HCT116 (cell line): ENCODE measurements at regions not wholly inside any gene's neighbourhood (a gene's known extent, or its start where the extent isn't known, plus 50 kb on each side); places are given as distances from the start of the nearest gene placed in this dataset.

ENCODE experiments used
- ATAC-seq: fragments of 200-7000 bp; cut with Tn5 transposase; 2 replicates; pipeline ENCODE4 v1.9.1; 2020; ENCODE audit warnings: mild to moderate bottlenecking, moderate library complexity
- BruUV-seq: library from RNA; stranded (reverse); fragments of 400-500 nt; replicated peaks from 2 replicates; lab custom pipeline; 2021; lab: Mats Ljungman, UMichigan
- CTCF ChIA-PET: fragments of 300-600 bp; sonication (Branson Sonifier 250); formaldehyde crosslinking; loops from one replicate; lab custom pipeline; 2021; ENCODE audit warnings: antibody characterized with exemption; lab: Charles Lee
- POLR2A ChIA-PET: fragments of 300-600, 350-600 bp; sonication (Branson Sonifier 250); formaldehyde crosslinking; loops from one replicate; lab custom pipeline; 2021; ENCODE audit warnings: antibody characterized with exemption; lab: Charles Lee
- RAD21 ChIA-PET, 2 experiments: fragments of 300-600 bp; sonication (Branson Sonifier 250); formaldehyde crosslinking; loops; one replicate each; lab custom pipeline; 2023; ENCODE audit warnings: low total read pairs in 2 of 2; ENCODE audit not compliant: uncharacterized antibody in 2 of 2, unreplicated experiment in 2 of 2, low non-redundant PET in 1 of 2; lab: Charles Lee
- DNase-seq: peaks from one replicate; pipeline ENCODE4 v3.0.0-alpha.2; 2010; ENCODE audit warnings: low read depth, low spot score
- H2AFZ ChIP-seq: fragments of 200-600 bp; shearing (Covaris generic), sonication (generic); 2 replicates; pipeline ENCODE4 v1.6.1; 2017; ENCODE audit warnings: low read depth, mixed run types, mixed read lengths, antibody characterized with exemption, low read length; ENCODE audit not compliant: poor library complexity, severe bottlenecking
- H3K27ac ChIP-seq: 2 replicates; pipeline ENCODE4 v1.5.1; 2012; ENCODE audit warnings: low read depth, low read length
- H3K27me3 ChIP-seq: fragments of 200-600 bp; sonication (generic); 2 replicates; pipeline ENCODE4 v1.6.1; 2016; ENCODE audit warnings: mixed run types, low read length, mixed read lengths; ENCODE audit not compliant: insufficient read depth
- H3K36me3 ChIP-seq, 2 experiments: fragments of 200-500 bp in 1 of 2; fragments of 200-600 bp in 1 of 2; sonication (Bioruptor generic) in 1 of 2; sonication (generic) in 1 of 2; 2 replicates each; pipeline versions ENCODE4 v1.5.1 to v1.6.1; 2014 to 2016; ENCODE audit warnings: low read length in 2 of 2, inconsistent platforms in 1 of 2, mixed read lengths in 1 of 2, mixed run types in 1 of 2; ENCODE audit not compliant: insufficient read depth in 2 of 2, control insufficient read depth in 1 of 2
- H3K4me1 ChIP-seq, 2 experiments: fragments of 200-600 bp in 1 of 2; sonication (generic) in 1 of 2; 2 replicates each; pipeline versions ENCODE4 v1.5.1 to v1.6.1; 2012 to 2017; ENCODE audit warnings: low read length in 2 of 2, inconsistent platforms in 1 of 2, mild to moderate bottlenecking in 1 of 2, mixed read lengths in 1 of 2, mixed run types in 1 of 2, moderate library complexity in 1 of 2; ENCODE audit not compliant: insufficient read depth in 2 of 2, control insufficient read depth in 1 of 2
- H3K4me2 ChIP-seq: fragments of 200-600 bp; sonication (generic); 2 replicates; pipeline ENCODE4 v1.6.1; 2017; ENCODE audit warnings: mixed run types, low read length, mixed read lengths
- H3K4me3 ChIP-seq, 2 experiments: fragments of 200-600 bp in 1 of 2; sonication (generic) in 1 of 2; replicated peaks in 1 of 2; 2 replicates each; pipeline ENCODE4 v1.5.1; 2011 to 2016; ENCODE audit warnings: low read length in 2 of 2, control low read depth in 1 of 2, low read depth in 1 of 2, mild to moderate bottlenecking in 1 of 2, mixed read lengths in 1 of 2, mixed run types in 1 of 2
- H3K79me2 ChIP-seq: fragments of 200-600 bp; sonication (generic); 2 replicates; pipeline ENCODE4 v1.6.1; 2017; ENCODE audit warnings: mild to moderate bottlenecking, mixed run types, low read length, moderate library complexity, mixed read lengths; ENCODE audit not compliant: insufficient read depth
- H3K9ac ChIP-seq: fragments of 200-600 bp; sonication (generic); 2 replicates; pipeline ENCODE4 v1.6.1; 2016; ENCODE audit warnings: low read length, mixed read lengths
- H3K9me2 ChIP-seq: fragments of 200-600 bp; sonication (generic), shearing (Covaris generic); 2 replicates; pipeline ENCODE4 v1.6.1; 2017; ENCODE audit warnings: mixed run types, mild to moderate bottlenecking, moderate library complexity; ENCODE audit not compliant: insufficient read depth
- H3K9me3 ChIP-seq, 2 experiments: fragments of 200-500 bp in 1 of 2; fragments of 200-600 bp in 1 of 2; sonication (Bioruptor generic) in 1 of 2; sonication (generic) in 1 of 2; 2 replicates each; pipeline ENCODE4 v1.6.1; 2014 to 2017; ENCODE audit warnings: low read length in 2 of 2, mixed read lengths in 2 of 2, inconsistent platforms in 1 of 2, low read depth in 1 of 2, mild to moderate bottlenecking in 1 of 2, mixed run types in 1 of 2, moderate library complexity in 1 of 2; ENCODE audit not compliant: control insufficient read depth in 1 of 2, insufficient read depth in 1 of 2
- H4K20me1 ChIP-seq: fragments of 200-600 bp; sonication (generic), shearing (Covaris generic); 2 replicates; pipeline ENCODE4 v1.6.1; 2017; ENCODE audit warnings: mixed run types, mild to moderate bottlenecking, moderate library complexity; ENCODE audit not compliant: insufficient read depth
- CBX3 ChIP-seq: IDR thresholded peaks from 2 replicates; pipeline ENCODE4 v1.6.1; 2012; ENCODE audit warnings: low read depth
- ELF1 ChIP-seq: IDR thresholded peaks from 2 replicates; pipeline ENCODE4 v1.6.1; 2012; ENCODE audit warnings: low read depth, borderline replicate concordance
- EZH2 ChIP-seq: fragments of 200-600 bp; sonication (generic); IDR thresholded peaks from 2 replicates; pipeline ENCODE4 v1.6.1; 2017; ENCODE audit warnings: antibody characterized with exemption, mixed run types
- JUND ChIP-seq: IDR thresholded peaks from 2 replicates; pipeline ENCODE4 v1.6.1; 2012
- SRF ChIP-seq: IDR thresholded peaks from 2 replicates; pipeline ENCODE4 v1.6.1; 2012; ENCODE audit warnings: low read depth
- intact Hi-C: fragments of 100-400 bp; cut with micrococcal nuclease; formaldehyde crosslinking; loops from 2 replicates; pipeline ENCODE4 v1.10.0; 2022

DNA sequence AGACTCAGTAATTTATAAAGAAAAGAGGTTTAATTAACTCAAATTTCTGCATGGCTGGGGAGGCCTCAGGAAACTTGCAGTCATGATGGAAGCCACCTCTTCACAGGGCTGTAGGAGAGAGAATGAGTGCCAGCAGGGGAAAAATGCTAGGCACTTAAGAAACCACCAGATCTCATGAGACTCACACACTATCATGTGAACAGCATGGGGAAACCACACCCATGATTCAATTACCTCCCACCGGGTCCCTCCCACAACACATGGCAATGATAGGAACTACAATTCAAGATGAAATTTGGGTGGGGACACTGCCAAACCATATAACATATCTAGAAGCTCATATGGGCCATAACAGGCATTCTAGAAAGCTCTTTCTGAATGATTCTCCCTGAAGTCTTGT, 190.3 kb downstream of the WNT5A start:
- Histone ChIP-seq H3K4me1 (no peaks in the 10 kb centered on the region), H3K9ac (no peak overlapping the region), H3K36me3 (no peaks in the 10 kb centered on the region), H3K27ac (no peak overlapping the region), H3K27me3 (no peaks in the 10 kb centered on the region), H3K9me3 (peaks cover 5 to 12% of the 10 kb centered on the region in 2 experiments; a peak in 2 of 4 replicates), H3K4me3 (no peak overlapping the region), H3K4me2 (no peak overlapping the region), H2AFZ (no peak overlapping the region), H3K79me2 (no peaks in the 10 kb centered on the region), H3K9me2 (no peaks in the 10 kb centered on the region), H4K20me1 (no peaks in the 10 kb centered on the region)
- no peak for DNase-seq
- ChIA-PET POLR2A (no interaction called here), RAD21 (no interaction called here), CTCF (no interaction called here)
- intact Hi-C loops, result no loop called here
- ATAC-seq, result no peak
- TF ChIP-seq SRF (no peak), JUND (no peak)
- no TSS peak for BruUV-seq

DNA sequence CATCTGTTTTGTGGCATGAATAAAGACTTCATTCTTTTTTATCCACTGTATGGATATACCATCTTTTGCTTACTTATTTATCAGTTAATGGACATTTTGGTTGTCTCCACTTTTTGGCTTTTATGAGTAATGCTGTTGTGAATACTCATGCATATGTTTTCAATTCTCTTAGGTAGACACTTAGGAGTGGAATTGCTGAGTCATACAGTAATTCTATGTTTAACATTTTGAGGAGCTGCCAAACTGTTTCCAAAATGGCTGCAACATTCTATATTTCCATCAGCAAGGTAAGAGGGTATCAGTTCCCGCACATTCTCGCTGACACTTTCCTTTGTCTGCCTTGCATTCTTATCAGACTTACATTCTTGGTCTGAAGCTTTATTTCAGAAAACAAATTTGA, 191.1 kb downstream of the WNT5A start:
- Histone ChIP-seq H3K9me2 (no peaks in the 10 kb centered on the region), H3K36me3 (no peaks in the 10 kb centered on the region), H3K27ac (no peak overlapping the region), H3K27me3 (no peaks in the 10 kb centered on the region), H3K9ac (no peak overlapping the region), H3K4me1 (no peaks in the 10 kb centered on the region), H3K4me2 (no peak overlapping the region), H3K4me3 (no peak overlapping the region), H3K9me3 (peaks cover 5 to 20% of the 10 kb centered on the region in 2 experiments; a peak in 2 of 4 replicates), H4K20me1 (no peaks in the 10 kb centered on the region), H3K79me2 (no peaks in the 10 kb centered on the region), H2AFZ (no peak overlapping the region)
- BruUV-seq, result no TSS peak
- RAD21 ChIA-PET, result no interaction called here
- intact Hi-C loops, result no loop called here
- no peak for DNase-seq
- POLR2A ChIA-PET, result no interaction called here
- ATAC-seq, result no peak
- TF ChIP-seq EZH2 (no peak), CBX3 (no peak), ELF1 (no peak)
- CTCF ChIA-PET, result no interaction called here
